ENCODE measurements at regions not wholly inside any gene's neighbourhood (a gene's known extent, or its start where the extent isn't known, plus 50 kb on each side); places are given as distances from the start of the nearest gene placed in this dataset.

DNA sequence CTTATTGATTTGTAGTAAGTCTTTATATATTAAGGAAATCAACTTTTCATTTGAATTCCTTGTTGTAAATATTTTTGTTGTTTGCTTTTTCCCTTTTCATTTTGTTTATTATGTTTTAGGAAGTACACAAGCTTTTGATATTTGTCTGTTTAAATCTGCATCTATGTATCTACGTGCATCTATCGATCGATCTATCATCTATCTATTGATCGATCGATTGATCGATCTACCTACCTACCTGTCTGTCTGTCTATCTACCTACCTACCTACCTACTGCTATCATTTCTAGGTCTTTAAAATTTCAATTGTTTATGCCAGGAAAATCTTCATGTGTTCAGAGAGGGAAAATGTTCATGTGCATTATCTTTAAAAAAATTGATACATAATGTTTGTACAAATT lies 216.8 kb upstream of the MTPN start:
- no peak for DNase-seq
- in situ Hi-C loops (cut with MboI; ENCODE audit: low sequenced_read_pairs in 4 of 4): no loop called here

DNA sequence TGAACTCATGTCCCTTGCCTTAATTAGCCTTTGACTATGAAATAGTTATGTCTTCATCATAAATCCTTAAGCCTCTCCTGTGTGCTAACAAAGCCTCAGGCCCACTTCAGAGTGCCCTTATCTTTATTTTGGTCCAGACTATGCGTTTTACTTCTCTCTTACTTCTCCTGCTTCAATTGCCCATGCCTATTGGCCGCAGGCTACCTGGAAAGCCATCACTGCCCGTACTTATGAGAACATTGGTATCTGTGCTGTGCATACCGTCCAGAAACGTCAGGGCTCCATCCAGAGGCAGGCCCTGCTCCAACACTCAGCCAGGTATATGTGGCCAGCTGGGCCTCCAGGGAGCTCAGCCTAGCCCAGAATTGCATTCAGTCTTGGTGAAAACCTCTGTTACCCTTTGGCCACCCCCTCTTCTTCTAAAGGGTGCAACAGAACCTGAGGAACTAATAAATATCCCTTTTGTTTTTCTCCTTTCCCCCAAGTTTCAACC lies 212.4 kb upstream of the MTPN start:
- in situ Hi-C loops (cut with MboI; ENCODE audit: low sequenced_read_pairs in 4 of 4) (no loop called here), intact Hi-C loops (cut with DNase I; ENCODE audit: low total_unique reads) (no loop called here)
- Histone ChIP-seq H3K4me1 (no peaks in the 10 kb centered on the region), H3K9me3 (no peaks in the 10 kb centered on the region), H3K27me3 (no peaks in the 10 kb centered on the region), H3K27ac (no peak overlapping the region), H3K4me3 (no peak overlapping the region), H3K36me3 (no peaks in the 10 kb centered on the region)
- ATAC-seq: no peak
- TF ChIP-seq, protein P1, sequence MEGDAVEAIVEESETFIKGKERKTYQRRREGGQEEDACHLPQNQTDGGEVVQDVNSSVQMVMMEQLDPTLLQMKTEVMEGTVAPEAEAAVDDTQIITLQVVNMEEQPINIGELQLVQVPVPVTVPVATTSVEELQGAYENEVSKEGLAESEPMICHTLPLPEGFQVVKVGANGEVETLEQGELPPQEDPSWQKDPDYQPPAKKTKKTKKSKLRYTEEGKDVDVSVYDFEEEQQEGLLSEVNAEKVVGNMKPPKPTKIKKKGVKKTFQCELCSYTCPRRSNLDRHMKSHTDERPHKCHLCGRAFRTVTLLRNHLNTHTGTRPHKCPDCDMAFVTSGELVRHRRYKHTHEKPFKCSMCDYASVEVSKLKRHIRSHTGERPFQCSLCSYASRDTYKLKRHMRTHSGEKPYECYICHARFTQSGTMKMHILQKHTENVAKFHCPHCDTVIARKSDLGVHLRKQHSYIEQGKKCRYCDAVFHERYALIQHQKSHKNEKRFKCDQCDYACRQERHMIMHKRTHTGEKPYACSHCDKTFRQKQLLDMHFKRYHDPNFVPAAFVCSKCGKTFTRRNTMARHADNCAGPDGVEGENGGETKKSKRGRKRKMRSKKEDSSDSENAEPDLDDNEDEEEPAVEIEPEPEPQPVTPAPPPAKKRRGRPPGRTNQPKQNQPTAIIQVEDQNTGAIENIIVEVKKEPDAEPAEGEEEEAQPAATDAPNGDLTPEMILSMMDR (IDR thresholded peaks at IDR 0.05 in 4 of 5, conservative IDR thresholded peaks at IDR 0.05 in 1 of 5): no peak
- no peak for TF ChIP-seq POLR2A (IDR thresholded peaks at IDR 0.05)
- no peak for DNase-seq

More for the DNA sequence above, 216.8 kb upstream of the MTPN start:
- Histone ChIP-seq H3K9me3 (no peaks in the 10 kb centered on the region), H3K27ac (no peak overlapping the region), H3K36me3 (no peaks in the 10 kb centered on the region), H3K4me1 (no peaks in the 10 kb centered on the region), H3K4me3 (no peak overlapping the region), H3K27me3 (no peaks in the 10 kb centered on the region)
- TF ChIP-seq, protein P1 (IDR thresholded peaks at IDR 0.05 in 4 of 5, conservative IDR thresholded peaks at IDR 0.05 in 1 of 5): no peak
- TF ChIP-seq POLR2A (IDR thresholded peaks at IDR 0.05): no peak
- intact Hi-C loops (cut with DNase I; ENCODE audit: low total_unique reads): no loop called here
- ATAC-seq: no peak

DNA sequence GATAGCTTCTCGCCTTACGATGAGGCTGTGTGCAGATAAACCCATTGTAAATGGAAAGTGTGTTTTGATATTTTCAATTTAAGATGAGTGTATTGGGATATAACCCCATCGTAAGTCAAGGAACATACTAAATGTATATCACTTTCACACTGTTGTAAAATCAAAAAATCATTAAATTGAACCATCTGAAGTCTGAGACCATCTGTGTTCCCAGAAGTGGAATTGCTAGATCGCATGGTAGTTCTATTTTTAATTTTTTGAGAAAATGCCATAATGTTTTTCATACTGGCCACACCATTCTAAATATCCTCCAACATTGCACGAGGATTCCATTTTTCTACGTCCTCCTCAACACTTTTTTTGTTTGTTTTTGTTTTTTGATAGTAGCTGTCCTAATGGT lies 209.1 kb upstream of the MTPN start:
- Histone ChIP-seq H3K36me3 (no peaks in the 10 kb centered on the region), H3K4me1 (no peaks in the 10 kb centered on the region), H3K4me3 (no peak overlapping the region), H3K27me3 (no peaks in the 10 kb centered on the region), H3K27ac (no peak overlapping the region), H3K9me3 (no peaks in the 10 kb centered on the region)
- intact Hi-C loops (cut with DNase I; ENCODE audit: low total_unique reads) (no loop called here), in situ Hi-C loops (cut with MboI; ENCODE audit: low sequenced_read_pairs in 4 of 4) (no loop called here)
- DNase-seq: no peak
- ATAC-seq: no peak
- TF ChIP-seq, protein P1 (IDR thresholded peaks at IDR 0.05 in 4 of 5, conservative IDR thresholded peaks at IDR 0.05 in 1 of 5): no peak
- no peak for TF ChIP-seq POLR2A (IDR thresholded peaks at IDR 0.05)

DNA sequence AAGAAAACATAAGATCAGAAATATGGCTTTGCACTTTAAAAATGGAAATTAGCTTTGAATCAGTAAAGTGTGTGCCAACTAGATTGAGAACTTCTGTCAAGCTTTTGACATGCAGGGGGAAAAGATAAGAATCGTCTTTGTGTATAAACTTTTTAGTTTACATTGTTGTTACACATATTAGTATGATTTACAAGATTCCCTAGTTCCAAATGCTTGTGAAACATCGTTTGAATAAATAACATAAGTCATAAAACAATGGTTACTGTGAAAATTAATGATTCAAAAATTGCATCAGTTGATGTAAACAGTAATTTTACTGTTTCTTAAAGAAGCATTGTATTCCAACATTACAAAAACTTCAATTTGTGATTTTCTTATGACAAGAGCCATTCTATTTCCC lies 207.6 kb upstream of the MTPN start:
- Histone ChIP-seq H3K9me3 (no peaks in the 10 kb centered on the region), H3K4me1 (no peaks in the 10 kb centered on the region), H3K4me3 (no peak overlapping the region), H3K36me3 (no peaks in the 10 kb centered on the region), H3K27ac (no peak overlapping the region), H3K27me3 (no peaks in the 10 kb centered on the region)
- intact Hi-C loops (cut with DNase I; ENCODE audit: low total_unique reads) (no loop called here), in situ Hi-C loops (cut with MboI; ENCODE audit: low sequenced_read_pairs in 4 of 4) (no loop called here)
- no peak for DNase-seq
- no peak for ATAC-seq
- TF ChIP-seq, protein P1 (IDR thresholded peaks at IDR 0.05 in 4 of 5, conservative IDR thresholded peaks at IDR 0.05 in 1 of 5): no peak
- TF ChIP-seq POLR2A (IDR thresholded peaks at IDR 0.05): no peak

DNA sequence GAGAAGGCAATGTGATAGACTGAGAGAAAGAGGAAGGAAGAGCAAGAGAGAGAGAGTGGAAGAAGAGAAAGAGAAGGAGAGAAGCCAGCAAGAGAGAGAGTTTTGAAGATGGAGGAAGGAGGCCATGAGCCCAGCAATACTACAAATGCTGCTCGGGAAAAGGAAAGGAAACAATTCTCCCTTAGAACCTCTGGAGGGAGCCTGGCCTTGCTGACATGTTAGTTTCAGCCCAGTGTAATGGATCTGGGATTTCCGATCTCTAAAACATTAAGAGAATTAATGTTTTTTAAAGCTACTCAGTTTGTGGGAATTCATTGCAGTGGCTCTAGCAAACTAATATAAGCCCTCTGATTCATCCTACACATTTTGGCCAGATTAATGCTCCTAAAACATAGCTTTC lies 206.8 kb upstream of the MTPN start:
- H3K9me3 ChIP-seq: no peaks in the 10 kb centered on the region
- in situ Hi-C loops (cut with MboI; ENCODE audit: low sequenced_read_pairs in 4 of 4) (no loop called here), intact Hi-C loops (cut with DNase I; ENCODE audit: low total_unique reads) (no loop called here)
- no peaks in the 10 kb centered on the region for H3K27me3 ChIP-seq
- H3K4me3 ChIP-seq: no peak overlapping the region
- no peaks in the 10 kb centered on the region for H3K4me1 ChIP-seq
- H3K36me3 ChIP-seq: no peaks in the 10 kb centered on the region
- TF ChIP-seq, protein P1 (IDR thresholded peaks at IDR 0.05 in 4 of 5, conservative IDR thresholded peaks at IDR 0.05 in 1 of 5): no peak
- TF ChIP-seq POLR2A (IDR thresholded peaks at IDR 0.05): no peak
- DNase-seq (no peak), ATAC-seq (no peak)
- H3K27ac ChIP-seq: no peak overlapping the region

Data from gastrocnemius medialis (tissue), 4 donors.